CD4-positive, alpha-beta T cell (primary cell): ENCODE measurements at regions not wholly inside any gene's neighbourhood (a gene's known extent, or its start where the extent isn't known, plus 50 kb on each side); places are given as distances from the start of the nearest gene placed in this dataset.
"Not testable (repeated sequence)": the region's sequence is repeated elsewhere in the genome, so short reads cannot be mapped to it uniquely, and the experiment has no call there.

ENCODE experiments used
- ATAC-seq: fragments of 200-7000 bp; cut with Tn5 transposase; one replicate; pipeline ENCODE4 v1.10.0; 2022; ENCODE audit warnings: mild to moderate bottlenecking; ENCODE audit not compliant: poor library complexity
- CTCF ChIA-PET: fragments of 350-600 bp; sonication (Branson Sonifier 250); formaldehyde crosslinking; loops from one replicate; lab custom pipeline; 2021; ENCODE audit warnings: antibody characterized with exemption, inconsistent platforms; lab: Charles Lee
- POLR2A ChIA-PET: fragments of 350-600 bp; sonication (Branson Sonifier 250); formaldehyde crosslinking; loops from one replicate; lab custom pipeline; 2021; ENCODE audit warnings: antibody characterized with exemption, inconsistent platforms; lab: Charles Lee
- DNase-seq, 14 experiments: peaks; one replicate each; pipeline ENCODE4 v3.0.0-alpha.2; 2013 to 2020; ENCODE audit warnings: mixed read lengths in 2 of 14
- H3K27ac ChIP-seq, 2 donors: one replicate each; pipeline versions ENCODE4 v1.5.1 to v1.7.0; 2013; ENCODE audit warnings: low read length in 2 of 2, low read depth in 1 of 2, mild to moderate bottlenecking in 1 of 2
- H3K27me3 ChIP-seq, 2 experiments: 1 replicate in 1 of 2; 2 replicates in 1 of 2; pipeline versions ENCODE4 v1.6.1 to v1.7.0; 2013; ENCODE audit warnings: low read length in 2 of 2, control low read depth in 1 of 2, mild to moderate bottlenecking in 1 of 2, moderate library complexity in 1 of 2; ENCODE audit not compliant: insufficient read depth in 2 of 2, control insufficient read depth in 1 of 2
- H3K36me3 ChIP-seq: one replicate; pipeline ENCODE4 v1.6.1; 2013; ENCODE audit warnings: low read length, control low read depth; ENCODE audit not compliant: insufficient read depth
- H3K4me1 ChIP-seq: one replicate; pipeline ENCODE4 v1.6.1; 2013; ENCODE audit warnings: low read length, control low read depth; ENCODE audit not compliant: insufficient read depth
- H3K4me3 ChIP-seq: one replicate; pipeline ENCODE4 v1.5.1; 2013; ENCODE audit warnings: mild to moderate bottlenecking, low read length, moderate library complexity
- H3K9me3 ChIP-seq, 2 experiments: 1 replicate in 1 of 2; 2 replicates in 1 of 2; pipeline versions ENCODE4 v1.6.1 to v1.7.0; 2013; ENCODE audit warnings: low read length in 2 of 2, mild to moderate bottlenecking in 2 of 2, control low read depth in 1 of 2, moderate library complexity in 1 of 2; ENCODE audit not compliant: control insufficient read depth in 1 of 2, insufficient read depth in 1 of 2
- H3K27ac Mint-ChIP-seq: one replicate; pipeline ENCODE4 v1.8.0; 2020; ENCODE audit warnings: mixed read lengths
- H3K27me3 Mint-ChIP-seq: one replicate; pipeline ENCODE4 v1.8.0; 2021; ENCODE audit warnings: mixed read lengths
- H3K36me3 Mint-ChIP-seq: one replicate; pipeline ENCODE4 v1.8.0; 2021; ENCODE audit warnings: low read depth, mixed read lengths
- H3K4me1 Mint-ChIP-seq: one replicate; pipeline ENCODE4 v1.8.0; 2021; ENCODE audit warnings: low read depth, mixed read lengths
- H3K4me3 Mint-ChIP-seq: one replicate; pipeline ENCODE4 v1.8.0; 2020; ENCODE audit warnings: mild to moderate bottlenecking, mixed read lengths
- H3K9me3 Mint-ChIP-seq: one replicate; pipeline ENCODE4 v1.8.0; 2020; ENCODE audit warnings: mixed read lengths
- CTCF ChIP-seq: fragments of 200-600 bp; IDR thresholded peaks from one replicate; pipeline ENCODE4 v1.8.0; 2022; ENCODE audit warnings: antibody characterized with exemption, mild to moderate bottlenecking
- intact Hi-C, 2 experiments: fragments of 100-400 bp; cut with DNase I in 1 of 2; cut with micrococcal nuclease in 1 of 2; formaldehyde crosslinking; loops; one replicate each; pipeline versions ENCODE4 v1.15.1 to v1.9.0; 2023 to 2025; cut with DNase I, micrococcal nuclease

GRCh38 chr12:96117460-96117859 lies 76.7 kb upstream of the ELK3 start:
- Histone ChIP-seq H3K9me3 (no peaks in the 10 kb centered on the region), H3K36me3 (no peaks in the 10 kb centered on the region), H3K27ac (no peak overlapping the region), H3K27me3 (no peaks in the 10 kb centered on the region), H3K4me1 (peaks cover 8% of the 10 kb centered on the region), H3K4me3 (no peak overlapping the region)
- ChIA-PET POLR2A (no interaction called here), CTCF (no interaction called here)
- peak; percentile 46 for ATAC-seq
- Mint-ChIP-seq H3K27me3 (no peaks in the 10 kb centered on the region), H3K27ac (no peak overlapping the region), H3K36me3 (no peaks in the 10 kb centered on the region), H3K9me3 (no peaks in the 10 kb centered on the region), H3K4me3 (no peak overlapping the region), H3K4me1 (peaks cover 6% of the 10 kb centered on the region)
- TF ChIP-seq CTCF, result no peak
- peak in 1 of 14 experiments; percentile 11 for DNase-seq
- intact Hi-C loops, result loop anchor here in 1 of 2 experiments (5.0 kb wide), 1 partner anchor 35 kb away; no protein-coding TSS in a partner anchor

GRCh38 chr12:96120359-96121100 lies 73.6 kb upstream of the ELK3 start:
- POLR2A ChIA-PET, result no interaction called here
- H3K27ac Mint-ChIP-seq, result no peak overlapping the region
- H3K9me3 Mint-ChIP-seq, result no peaks in the 10 kb centered on the region

GRCh38 chr12:96121271-96121711 lies 72.9 kb upstream of the ELK3 start:
- Mint-ChIP-seq H3K27ac (no peak overlapping the region), H3K9me3 (no peaks in the 10 kb centered on the region), H3K36me3 (no peaks in the 10 kb centered on the region), H3K4me3 (no peak overlapping the region), H3K4me1 (peaks cover 6% of the 10 kb centered on the region), H3K27me3 (no peaks in the 10 kb centered on the region)
- POLR2A ChIA-PET, result no interaction called here
- H3K9me3 ChIP-seq, result no peaks in the 10 kb centered on the region
- ATAC-seq (no peak), DNase-seq (peak in 3 of 14 experiments; percentile 25 to 61 (median 52))
- no peaks in the 10 kb centered on the region for H3K36me3 ChIP-seq
- no peaks in the 10 kb centered on the region for H3K27me3 ChIP-seq
- no peak for TF ChIP-seq CTCF
- intact Hi-C loops, result no loop called here
- CTCF ChIA-PET, result no interaction called here
- peaks cover 8% of the 10 kb centered on the region for H3K4me1 ChIP-seq
- no peak overlapping the region for H3K27ac ChIP-seq
- no peak overlapping the region for H3K4me3 ChIP-seq

More at GRCh38 chr12:96120359-96121100, 73.6 kb upstream of the ELK3 start:
- ATAC-seq, result no peak
- CTCF ChIA-PET, result no interaction called here
- TF ChIP-seq CTCF, result no peak
- H3K36me3 ChIP-seq, result no peaks in the 10 kb centered on the region
- DNase-seq, result peak in 3 of 14 experiments; percentile 15 to 30 (median 30)
- no peak overlapping the region for H3K4me3 ChIP-seq
- H3K4me1 Mint-ChIP-seq, result peaks cover 6% of the 10 kb centered on the region
- H3K4me1 ChIP-seq, result peaks cover 8% of the 10 kb centered on the region
- no peak overlapping the region for H3K27ac ChIP-seq
- intact Hi-C loops, result no loop called here
- no peak overlapping the region for H3K4me3 Mint-ChIP-seq
- no peaks in the 10 kb centered on the region for H3K9me3 ChIP-seq
- H3K27me3 ChIP-seq, result no peaks in the 10 kb centered on the region
- no peaks in the 10 kb centered on the region for H3K36me3 Mint-ChIP-seq
- no peaks in the 10 kb centered on the region for H3K27me3 Mint-ChIP-seq

- H3K4me3 Mint-ChIP-seq, CTCF ChIA-PET, POLR2A ChIA-PET, H3K27me3 Mint-ChIP-seq, H3K4me1 Mint-ChIP-seq, H3K27me3 ChIP-seq, H3K9me3 Mint-ChIP-seq, H3K27ac Mint-ChIP-seq, ATAC-seq, H3K36me3 ChIP-seq, H3K4me1 ChIP-seq, H3K27ac ChIP-seq, DNase-seq, H3K4me3 ChIP-seq, intact Hi-C loops, H3K36me3 Mint-ChIP-seq, H3K9me3 ChIP-seq: not testable (repeated sequence)
Observed at GRCh38 chr12:96128292-96128691, 65.9 kb upstream of the ELK3 start.
